ENCODE measurements at regions not wholly inside any gene's neighbourhood (a gene's known extent, or its start where the extent isn't known, plus 50 kb on each side); places are given as distances from the start of the nearest gene placed in this dataset.
"Not testable (repeated sequence)": the region's sequence is repeated elsewhere in the genome, so short reads cannot be mapped to it uniquely, and the experiment has no call there.

DNA sequence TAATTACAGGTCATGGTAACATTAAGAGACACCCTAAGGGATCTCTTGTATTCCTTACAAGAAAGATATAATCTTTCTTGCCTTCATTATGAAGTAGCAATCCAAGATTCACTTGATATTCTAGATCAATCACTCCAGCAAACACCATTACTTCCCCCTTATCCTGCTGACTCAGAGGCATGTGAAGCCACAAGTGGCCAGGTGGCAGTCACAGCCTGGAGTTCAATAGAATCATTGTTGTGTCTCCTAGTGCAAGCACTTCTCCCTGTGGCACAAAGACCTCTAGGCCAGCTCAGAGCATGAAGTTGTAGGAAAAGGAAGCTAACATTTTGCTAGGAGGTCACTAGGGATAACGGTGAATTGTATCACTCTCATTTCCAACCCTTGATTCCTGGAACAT, 864.3 kb upstream of the ATXN8OS start:
- no peak overlapping the region for H3K4me2 ChIP-seq (ENCODE audit: low read depth, low read length, poor library complexity, severe bottlenecking)
- no peaks in the 10 kb centered on the region for H3K79me2 ChIP-seq (ENCODE audit: insufficient read depth, low read length)
- no peak overlapping the region for H3K4me3 ChIP-seq (ENCODE audit: insufficient read depth, low read length, poor library complexity, severe bottlenecking)
- no peaks in the 10 kb centered on the region for H3K9me2 ChIP-seq (replicated peaks; ENCODE audit: insufficient read depth, low read length)
- H3K27ac ChIP-seq (ENCODE audit: low read depth, low read length) = no peak overlapping the region
- no peaks in the 10 kb centered on the region for H4K20me1 ChIP-seq (ENCODE audit: low read depth, low read length)
- no peaks in the 10 kb centered on the region for H3K9me3 ChIP-seq (ENCODE audit: insufficient read depth, low read length)
- H3K36me3 ChIP-seq (ENCODE audit: low read length) = no peaks in the 10 kb centered on the region
- H3F3A ChIP-seq (ENCODE audit: insufficient read depth) = no peaks in the 10 kb centered on the region
- TF ChIP-seq EZH2phosphoT487 (conservative IDR thresholded peaks at IDR 0.05; ENCODE audit: low read length) (no peak), CTCF (IDR thresholded peaks at IDR 0.05; ENCODE audit: insufficient read depth, low read length, poor library complexity, severe bottlenecking) (no peak)
- H2AFZ ChIP-seq (ENCODE audit: low read depth, low read length, severe bottlenecking) = peak overlapping the region; percentile 56
- H3K9ac ChIP-seq (ENCODE audit: low read length) = no peak overlapping the region
- no peaks in the 10 kb centered on the region for H3K27me3 ChIP-seq (ENCODE audit: low read length)

DNA sequence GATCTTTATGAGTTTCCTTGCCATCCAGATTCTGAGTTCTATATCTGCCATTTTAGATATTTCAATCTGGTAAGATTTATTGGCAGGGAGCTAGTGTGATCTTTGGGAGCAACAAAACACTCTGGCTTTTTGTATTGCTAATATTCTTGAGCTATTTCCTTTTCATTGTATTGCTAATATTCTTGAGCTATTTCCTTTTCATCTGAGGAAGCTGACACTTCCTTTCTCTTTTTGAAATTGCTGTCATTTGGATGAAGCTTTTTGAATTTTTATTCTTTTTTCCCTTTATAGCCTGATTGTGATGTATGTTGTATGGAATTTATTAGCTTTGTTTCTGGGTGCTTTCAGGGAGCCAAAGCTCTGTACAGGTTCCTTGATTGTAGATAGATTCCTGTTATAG, 873.5 kb upstream of the ATXN8OS start:
- no peak overlapping the region for H3K9ac ChIP-seq (ENCODE audit: low read length)
- no peaks in the 10 kb centered on the region for H3K27me3 ChIP-seq (ENCODE audit: low read length)
- H4K20me1 ChIP-seq (ENCODE audit: low read depth, low read length) = no peaks in the 10 kb centered on the region
- H3K36me3 ChIP-seq (ENCODE audit: low read length) = no peaks in the 10 kb centered on the region
- H3K9me2 ChIP-seq (replicated peaks; ENCODE audit: insufficient read depth, low read length) = no peaks in the 10 kb centered on the region
- H3K4me3 ChIP-seq (ENCODE audit: insufficient read depth, low read length, poor library complexity, severe bottlenecking) = no peak overlapping the region
- peak overlapping the region; percentile 79 for H2AFZ ChIP-seq (ENCODE audit: low read depth, low read length, severe bottlenecking)
- no peak overlapping the region for H3K4me2 ChIP-seq (ENCODE audit: low read depth, low read length, poor library complexity, severe bottlenecking)
- H3K27ac ChIP-seq (ENCODE audit: low read depth, low read length) = no peak overlapping the region
- H3K9me3 ChIP-seq (ENCODE audit: insufficient read depth, low read length) = no peaks in the 10 kb centered on the region
- H3F3A ChIP-seq (ENCODE audit: insufficient read depth) = no peaks in the 10 kb centered on the region
- H3K79me2 ChIP-seq (ENCODE audit: insufficient read depth, low read length) = no peaks in the 10 kb centered on the region
- TF ChIP-seq CTCF (IDR thresholded peaks at IDR 0.05; ENCODE audit: insufficient read depth, low read length, poor library complexity, severe bottlenecking) = no peak
- TF ChIP-seq EZH2phosphoT487 (conservative IDR thresholded peaks at IDR 0.05; ENCODE audit: low read length) = no peak

DNA sequence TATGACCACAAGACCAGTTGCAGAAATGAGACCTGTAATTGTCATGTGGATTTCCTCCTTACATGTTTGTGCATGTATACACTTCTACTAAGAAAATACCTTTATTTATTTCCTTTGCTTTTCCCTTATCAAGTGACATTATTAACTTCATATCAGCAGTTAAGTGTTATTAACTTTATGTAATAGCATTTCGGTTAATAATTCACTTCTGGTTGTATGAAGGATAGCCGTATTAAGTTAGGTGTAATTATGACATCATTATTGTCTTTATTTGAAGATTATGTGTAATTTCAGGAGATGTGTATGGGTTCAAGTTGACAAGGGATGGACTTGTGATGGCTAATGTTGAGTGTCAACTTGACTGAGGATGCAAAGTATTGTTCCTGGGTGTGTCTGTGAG, 881.2 kb upstream of the ATXN8OS start:
- Histone ChIP-seq H3K27ac (ENCODE audit: low read depth, low read length) (no peak overlapping the region), H3K9ac (ENCODE audit: low read length) (no peak overlapping the region), H3K79me2 (ENCODE audit: insufficient read depth, low read length) (no peaks in the 10 kb centered on the region), H3K9me2 (replicated peaks; ENCODE audit: insufficient read depth, low read length) (no peaks in the 10 kb centered on the region), H4K20me1 (ENCODE audit: low read depth, low read length) (no peaks in the 10 kb centered on the region), H3K36me3 (ENCODE audit: low read length) (no peaks in the 10 kb centered on the region), H2AFZ (ENCODE audit: low read depth, low read length, severe bottlenecking) (peak overlapping the region; percentile 30), H3F3A (ENCODE audit: insufficient read depth) (no peaks in the 10 kb centered on the region), H3K9me3 (ENCODE audit: insufficient read depth, low read length) (no peaks in the 10 kb centered on the region), H3K4me2 (ENCODE audit: low read depth, low read length, poor library complexity, severe bottlenecking) (no peak overlapping the region), H3K4me3 (ENCODE audit: insufficient read depth, low read length, poor library complexity, severe bottlenecking) (no peak overlapping the region), H3K27me3 (ENCODE audit: low read length) (no peaks in the 10 kb centered on the region)
- TF ChIP-seq CTCF (IDR thresholded peaks at IDR 0.05; ENCODE audit: insufficient read depth, low read length, poor library complexity, severe bottlenecking) (no peak), EZH2phosphoT487 (conservative IDR thresholded peaks at IDR 0.05; ENCODE audit: low read length) (no peak)

- not testable (repeated sequence) for H3K36me3 ChIP-seq (ENCODE audit: low read length); H3K9me3 ChIP-seq (ENCODE audit: insufficient read depth, low read length); H3K27me3 ChIP-seq (ENCODE audit: low read length); H3K9ac ChIP-seq (ENCODE audit: low read length); H3F3A ChIP-seq (ENCODE audit: insufficient read depth); H2AFZ ChIP-seq (ENCODE audit: low read depth, low read length, severe bottlenecking); H3K4me2 ChIP-seq (ENCODE audit: low read depth, low read length, poor library complexity, severe bottlenecking); H3K27ac ChIP-seq (ENCODE audit: low read depth, low read length); H3K79me2 ChIP-seq (ENCODE audit: insufficient read depth, low read length); H3K9me2 ChIP-seq (replicated peaks; ENCODE audit: insufficient read depth, low read length); H4K20me1 ChIP-seq (ENCODE audit: low read depth, low read length); H3K4me3 ChIP-seq (ENCODE audit: insufficient read depth, low read length, poor library complexity, severe bottlenecking)
Observed at GRCh38 chr13:69221633-69222498, 885.8 kb upstream of the ATXN8OS start.
